Sigmoid colon (tissue), 6 donors: ENCODE measurements at regions not wholly inside any gene's neighbourhood (a gene's known extent, or its start where the extent isn't known, plus 50 kb on each side); places are given as distances from the start of the nearest gene placed in this dataset.

Experiments
- DNase-seq: peaks from one replicate; pipeline ENCODE4 v3.0.0-alpha.2; 2019
- H3K27ac ChIP-seq, 4 donors: fragments of 200-600 bp; sonication (generic); one replicate each; pipeline ENCODE4 v1.5.1; 2016 to 2019; ENCODE audit warnings: mild to moderate bottlenecking in 1 of 4
- H3K27me3 ChIP-seq, 3 donors: fragments of 200-600 bp; sonication (generic); one replicate each; pipeline ENCODE4 v1.5.1; 2019; ENCODE audit warnings: mild to moderate bottlenecking in 1 of 3
- H3K36me3 ChIP-seq, 4 donors: fragments of 200-600 bp; sonication (generic); one replicate each; pipeline ENCODE4 v1.5.1; 2016 to 2019
- H3K4me1 ChIP-seq, 4 donors: fragments of 200-600 bp; sonication (generic); one replicate each; pipeline ENCODE4 v1.5.1; 2017 to 2019
- H3K4me3 ChIP-seq, 4 donors: fragments of 200-600 bp; sonication (generic); one replicate each; pipeline ENCODE4 v1.5.1; 2017 to 2019; ENCODE audit warnings: mild to moderate bottlenecking in 2 of 4, moderate library complexity in 1 of 4
- H3K9me3 ChIP-seq, 4 donors: fragments of 200-600 bp in 3 of 4; sonication (generic) in 3 of 4; one replicate each; pipeline versions ENCODE4 v1.5.1 to v1.6.1; 2013 to 2019
- EP300 ChIP-seq, 4 donors: sonication (generic); formaldehyde crosslinking; IDR thresholded peaks; one replicate each; pipeline ENCODE4 v1.6.1; 2017; ENCODE audit warnings: antibody characterized with exemption in 4 of 4
- POLR2A ChIP-seq, 2 donors: fragments of 450-650 bp; IDR thresholded peaks; one replicate each; pipeline ENCODE4 v1.6.1; 2016; ENCODE audit warnings: antibody characterized with exemption in 2 of 2, mild to moderate bottlenecking in 2 of 2, moderate library complexity in 2 of 2
- POLR2AphosphoS5 ChIP-seq, 4 donors: sonication (generic); formaldehyde crosslinking; IDR thresholded peaks; one replicate each; pipeline ENCODE4 v1.6.1; 2017; ENCODE audit warnings: antibody characterized with exemption in 4 of 4
- WGBS, 2 donors: extraction: QIAGEN DNeasy Blood & Tissue Kit; methylation state at CpG; one replicate each; pipeline ENCODE4 v1.1.7; 2013; 5-methylcytosine and 5-hydroxymethylcytosine counted together
- intact Hi-C: fragments of 100-400 bp; cut with DNase I; formaldehyde crosslinking; loops from one replicate; pipeline ENCODE4 v1.15.1; 2023
- TF ChIP-seq, protein P1 (sequence below), 4 experiments: fragments of 450-650 bp in 3 of 4; fragments of 200-600 bp in 1 of 4; IDR thresholded peaks; one replicate each; pipeline ENCODE4 v1.5.1; 2016 to 2019; ENCODE audit warnings: antibody characterized with exemption in 4 of 4, mild to moderate bottlenecking in 3 of 4, moderate library complexity in 2 of 4
- donor health status: healthy with polysubstance abuse.
- donor health status: healthy.

- intact Hi-C loops: no loop called here
- Histone ChIP-seq H3K27me3 (no peaks in the 10 kb centered on the region), H3K4me3 (no peak overlapping the region), H3K9me3 (no peaks in the 10 kb centered on the region), H3K36me3 (no peaks in the 10 kb centered on the region), H3K27ac (no peak overlapping the region), H3K4me1 (no peaks in the 10 kb centered on the region)
- 91 to 92% methylated on average over 8 of the region's 8 CpGs for WGBS, 2 donors
- DNase-seq: no peak
- TF ChIP-seq POLR2A (IDR thresholded peaks at IDR 0.05): no peak
- TF ChIP-seq EP300 (IDR thresholded peaks at IDR 0.05): no peak
- TF ChIP-seq, protein P1, sequence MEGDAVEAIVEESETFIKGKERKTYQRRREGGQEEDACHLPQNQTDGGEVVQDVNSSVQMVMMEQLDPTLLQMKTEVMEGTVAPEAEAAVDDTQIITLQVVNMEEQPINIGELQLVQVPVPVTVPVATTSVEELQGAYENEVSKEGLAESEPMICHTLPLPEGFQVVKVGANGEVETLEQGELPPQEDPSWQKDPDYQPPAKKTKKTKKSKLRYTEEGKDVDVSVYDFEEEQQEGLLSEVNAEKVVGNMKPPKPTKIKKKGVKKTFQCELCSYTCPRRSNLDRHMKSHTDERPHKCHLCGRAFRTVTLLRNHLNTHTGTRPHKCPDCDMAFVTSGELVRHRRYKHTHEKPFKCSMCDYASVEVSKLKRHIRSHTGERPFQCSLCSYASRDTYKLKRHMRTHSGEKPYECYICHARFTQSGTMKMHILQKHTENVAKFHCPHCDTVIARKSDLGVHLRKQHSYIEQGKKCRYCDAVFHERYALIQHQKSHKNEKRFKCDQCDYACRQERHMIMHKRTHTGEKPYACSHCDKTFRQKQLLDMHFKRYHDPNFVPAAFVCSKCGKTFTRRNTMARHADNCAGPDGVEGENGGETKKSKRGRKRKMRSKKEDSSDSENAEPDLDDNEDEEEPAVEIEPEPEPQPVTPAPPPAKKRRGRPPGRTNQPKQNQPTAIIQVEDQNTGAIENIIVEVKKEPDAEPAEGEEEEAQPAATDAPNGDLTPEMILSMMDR (IDR thresholded peaks at IDR 0.05): no peak
- no peak for TF ChIP-seq POLR2AphosphoS5 (IDR thresholded peaks at IDR 0.05)
Measured at GRCh38 chr13:100800283-100800875, 125.8 kb upstream of the TMTC4 start.

DNA sequence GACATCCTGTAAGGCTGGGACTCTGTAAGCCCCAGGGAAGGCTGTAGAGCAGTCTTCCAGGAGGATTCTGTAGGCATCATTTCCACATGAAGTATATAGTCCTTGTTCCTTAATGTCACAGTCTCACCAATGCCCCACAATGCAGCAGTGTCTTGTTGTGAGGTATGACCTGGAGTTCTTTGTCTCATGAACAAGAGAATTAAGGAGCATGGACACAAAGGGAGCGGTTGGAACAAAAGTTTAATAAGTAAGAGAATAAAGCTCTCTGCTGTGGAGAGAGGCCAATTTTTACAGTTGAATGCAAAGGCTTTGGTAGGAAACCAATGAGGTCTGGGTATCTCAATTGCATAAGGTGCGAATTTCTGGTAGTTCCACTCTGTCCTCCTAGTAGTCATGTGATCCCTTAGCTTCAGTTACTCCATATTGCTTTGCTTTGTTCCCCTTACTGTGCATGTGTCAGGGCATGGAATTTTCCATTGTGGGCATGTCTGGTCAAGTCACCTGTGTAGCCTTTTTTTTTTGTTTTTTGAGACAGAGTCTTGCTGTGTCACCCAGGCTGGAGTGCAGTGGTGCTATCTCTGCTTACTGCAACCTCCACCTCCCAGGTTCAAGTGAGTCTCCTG is 124.3 kb upstream of the TMTC4 start:
- 76 to 92% methylated on average over 2 of the region's 2 CpGs for WGBS, 2 donors
- TF ChIP-seq POLR2A (IDR thresholded peaks at IDR 0.05): no peak
- no peak for TF ChIP-seq POLR2AphosphoS5 (IDR thresholded peaks at IDR 0.05)
- no peak for TF ChIP-seq EP300 (IDR thresholded peaks at IDR 0.05)
- DNase-seq: no peak
- Histone ChIP-seq H3K4me1 (no peaks in the 10 kb centered on the region), H3K36me3 (no peaks in the 10 kb centered on the region), H3K27me3 (no peaks in the 10 kb centered on the region), H3K27ac (no peak overlapping the region), H3K4me3 (no peak overlapping the region), H3K9me3 (peaks cover 0 to 6% (median 0%) of the 10 kb centered on the region in 4 donors)
- intact Hi-C loops: no loop called here

GRCh38 chr13:100797921-100798320 is 123.3 kb upstream of the TMTC4 start:
- intact Hi-C loops: no loop called here
- Histone ChIP-seq H3K4me1 (no peaks in the 10 kb centered on the region), H3K27ac (no peak overlapping the region), H3K36me3 (no peaks in the 10 kb centered on the region), H3K9me3 (peaks cover 0 to 6% (median 0%) of the 10 kb centered on the region in 4 donors), H3K4me3 (no peak overlapping the region), H3K27me3 (no peaks in the 10 kb centered on the region)
- TF ChIP-seq, protein P1 (IDR thresholded peaks at IDR 0.05): no peak
- no peak for TF ChIP-seq EP300 (IDR thresholded peaks at IDR 0.05)
- TF ChIP-seq POLR2AphosphoS5 (IDR thresholded peaks at IDR 0.05): no peak
- TF ChIP-seq POLR2A (IDR thresholded peaks at IDR 0.05): no peak
- WGBS, 2 donors: 15 to 48% methylated on average over 2 of the region's 2 CpGs
- DNase-seq: no peak

DNA sequence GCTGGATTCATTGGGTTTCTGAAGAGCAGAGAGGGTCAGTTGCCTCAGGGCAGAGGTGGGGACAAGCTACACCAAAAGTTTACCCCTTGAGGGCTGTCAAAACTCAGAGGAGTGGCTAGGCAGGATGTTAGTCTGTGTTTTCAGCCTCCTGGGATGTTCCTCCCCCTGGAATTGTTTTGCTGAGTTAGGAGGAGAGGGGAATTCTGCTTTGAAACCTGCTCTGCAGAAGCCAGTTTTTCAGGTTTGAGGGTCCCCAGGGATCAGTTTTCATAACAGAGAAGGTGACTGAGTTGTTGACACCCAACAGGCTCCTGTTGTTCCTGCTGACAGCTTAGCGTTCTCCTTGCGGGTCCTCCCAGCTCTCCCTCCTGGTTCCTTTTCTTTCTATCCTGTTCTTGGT is 121.9 kb upstream of the TMTC4 start:
- no peaks in the 10 kb centered on the region for H3K27me3 ChIP-seq
- intact Hi-C loops: no loop called here
- no peaks in the 10 kb centered on the region for H3K36me3 ChIP-seq
- DNase-seq: no peak
- TF ChIP-seq POLR2A (IDR thresholded peaks at IDR 0.05) (no peak), EP300 (IDR thresholded peaks at IDR 0.05) (no peak), POLR2AphosphoS5 (IDR thresholded peaks at IDR 0.05) (no peak)
- TF ChIP-seq, protein P1 (IDR thresholded peaks at IDR 0.05): no peak
- WGBS, 2 donors: 85 to 93% methylated on average over 2 of the region's 2 CpGs
- H3K4me3 ChIP-seq: no peak overlapping the region
- H3K9me3 ChIP-seq: peaks cover 0 to 13% (median 0%) of the 10 kb centered on the region in 4 donors
- no peak overlapping the region for H3K27ac ChIP-seq
- H3K4me1 ChIP-seq: no peaks in the 10 kb centered on the region

DNA sequence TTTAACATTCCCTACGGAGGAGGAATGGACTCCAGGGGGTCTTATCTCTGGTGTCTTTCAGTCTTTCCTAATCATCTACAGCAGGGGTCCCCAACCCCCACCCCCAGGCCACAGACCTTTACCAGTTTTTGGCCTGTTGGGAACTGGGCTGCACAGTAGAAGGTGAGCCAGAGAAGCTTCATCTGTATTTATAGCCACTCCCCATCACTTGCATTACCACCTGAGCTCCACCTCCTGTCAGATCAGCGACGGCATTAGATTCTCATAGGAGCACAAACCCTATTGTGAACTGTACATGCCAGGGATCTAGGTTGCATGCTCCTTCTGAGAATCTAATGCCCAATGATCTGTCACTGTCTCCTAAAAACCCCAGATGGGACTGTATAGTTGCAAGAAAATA is 120.0 kb upstream of the TMTC4 start:
- no peak overlapping the region for H3K4me3 ChIP-seq
- TF ChIP-seq, protein P1 (IDR thresholded peaks at IDR 0.05): no peak
- TF ChIP-seq POLR2AphosphoS5 (IDR thresholded peaks at IDR 0.05): no peak
- no peak for TF ChIP-seq POLR2A (IDR thresholded peaks at IDR 0.05)
- no peak for TF ChIP-seq EP300 (IDR thresholded peaks at IDR 0.05)
- WGBS, 2 donors: 79 to 88% methylated on average over 3 of the region's 3 CpGs
- H3K4me1 ChIP-seq: no peaks in the 10 kb centered on the region
- H3K27ac ChIP-seq: no peak overlapping the region
- no peak for DNase-seq
- no peaks in the 10 kb centered on the region for H3K27me3 ChIP-seq
- H3K36me3 ChIP-seq: no peaks in the 10 kb centered on the region
- peaks cover 0 to 13% (median 0%) of the 10 kb centered on the region in 4 donors for H3K9me3 ChIP-seq
- intact Hi-C loops: no loop called here
